Effector memory CD4-positive, alpha-beta T cell (primary cell): ENCODE measurements at regions not wholly inside any gene's neighbourhood (a gene's known extent, or its start where the extent isn't known, plus 50 kb on each side); places are given as distances from the start of the nearest gene placed in this dataset.
A peak's percentile ranks its signal among the peaks of the same experiment; 100 is the strongest.
"Not testable (repeated sequence)": the region's sequence is repeated elsewhere in the genome, so short reads cannot be mapped to it uniquely, and the experiment has no call there.

Experiments used
- DNase-seq, 3 donors: peaks; one replicate each; pipeline ENCODE4 v3.0.0-alpha.2; 2020
- H3K27ac ChIP-seq: 2 replicates; pipeline ENCODE4 v1.7.0; 2013; ENCODE audit warnings: mild to moderate bottlenecking, low read length, moderate library complexity; ENCODE audit not compliant: insufficient read depth, poor library complexity, severe bottlenecking
- H3K27me3 ChIP-seq: replicated peaks from 2 replicates; pipeline ENCODE4 v1.7.0; 2013; ENCODE audit warnings: mild to moderate bottlenecking, low read length; ENCODE audit not compliant: insufficient read depth, control insufficient read depth, poor library complexity, severe bottlenecking
- H3K36me3 ChIP-seq: 2 replicates; pipeline ENCODE4 v1.7.0; 2013; ENCODE audit warnings: mild to moderate bottlenecking, low read length, moderate library complexity; ENCODE audit not compliant: control insufficient read depth, insufficient read depth
- H3K4me1 ChIP-seq: 2 replicates; pipeline ENCODE4 v1.7.0; 2013; ENCODE audit warnings: low read length, mild to moderate bottlenecking; ENCODE audit not compliant: control insufficient read depth, insufficient read depth, poor library complexity, severe bottlenecking
- H3K4me3 ChIP-seq: 2 replicates; pipeline ENCODE4 v1.7.0; 2013; ENCODE audit warnings: low read length, low read depth, mild to moderate bottlenecking; ENCODE audit not compliant: insufficient read depth, poor library complexity, severe bottlenecking
- H3K9me3 ChIP-seq: 2 replicates; pipeline ENCODE4 v1.7.0; 2013; ENCODE audit warnings: mild to moderate bottlenecking, low read length, moderate library complexity; ENCODE audit not compliant: control insufficient read depth

DNA sequence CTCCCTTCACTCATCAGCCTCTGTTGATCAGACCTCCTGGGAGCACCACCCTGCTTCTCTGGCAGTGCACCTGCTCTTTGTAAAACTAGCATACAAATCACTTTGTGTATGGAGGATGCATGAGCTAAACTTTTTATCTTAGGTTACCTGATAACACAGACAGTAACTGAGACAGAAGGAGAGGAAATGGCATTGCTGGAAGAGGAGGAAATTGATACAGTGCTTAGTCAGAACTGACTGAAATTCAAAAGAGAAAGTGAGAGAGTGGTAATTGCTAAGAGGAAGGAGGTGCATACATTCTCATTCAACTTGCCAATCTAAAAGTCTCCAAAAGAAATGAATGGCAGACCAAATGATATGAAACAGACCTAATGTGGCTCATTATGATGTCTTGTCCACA is 1120.7 kb downstream of the GATA3 start:
- Histone ChIP-seq H3K36me3 (no peaks in the 10 kb centered on the region), H3K4me3 (no peak overlapping the region), H3K9me3 (no peaks in the 10 kb centered on the region), H3K27ac (no peak overlapping the region), H3K27me3 (no peaks in the 10 kb centered on the region), H3K4me1 (no peaks in the 10 kb centered on the region)
- no peak for DNase-seq

DNA sequence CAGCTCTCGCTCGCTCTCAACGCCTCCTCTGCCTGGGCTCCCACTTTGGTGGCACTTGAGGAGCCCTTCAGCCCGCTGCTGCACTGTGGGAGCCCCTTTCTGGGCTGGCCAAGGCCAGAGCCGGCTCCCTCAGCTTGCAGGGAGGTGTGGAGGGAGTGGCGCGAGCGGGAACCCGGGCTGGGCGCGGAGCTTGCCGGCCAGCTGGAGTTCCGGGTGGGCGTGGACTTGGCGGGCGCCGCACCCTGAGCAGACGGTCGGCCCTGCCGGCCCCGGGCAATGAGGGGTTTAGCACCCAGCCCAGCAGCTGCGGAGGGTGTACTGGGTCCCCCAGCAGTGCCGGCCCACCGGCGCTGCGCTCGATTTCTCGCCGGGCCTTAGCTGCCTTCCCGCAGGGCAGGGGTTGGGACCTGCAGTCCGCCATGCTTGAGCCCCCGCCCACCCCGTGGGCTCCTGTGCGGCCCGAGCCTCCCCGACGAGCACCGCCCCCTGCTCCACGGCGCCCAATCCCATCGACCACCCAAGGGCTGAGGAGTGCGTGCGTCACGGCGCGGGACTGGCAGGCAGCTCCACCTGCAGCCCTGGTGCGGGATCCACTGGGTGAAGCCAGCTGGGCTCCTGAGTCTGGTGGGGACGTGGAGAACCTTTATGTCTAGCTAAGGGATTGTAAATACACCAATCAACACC is 1128.9 kb downstream of the GATA3 start:
- not testable (repeated sequence) for H3K27me3 ChIP-seq, H3K36me3 ChIP-seq, H3K27ac ChIP-seq, H3K4me1 ChIP-seq, H3K9me3 ChIP-seq, H3K4me3 ChIP-seq, DNase-seq

DNA sequence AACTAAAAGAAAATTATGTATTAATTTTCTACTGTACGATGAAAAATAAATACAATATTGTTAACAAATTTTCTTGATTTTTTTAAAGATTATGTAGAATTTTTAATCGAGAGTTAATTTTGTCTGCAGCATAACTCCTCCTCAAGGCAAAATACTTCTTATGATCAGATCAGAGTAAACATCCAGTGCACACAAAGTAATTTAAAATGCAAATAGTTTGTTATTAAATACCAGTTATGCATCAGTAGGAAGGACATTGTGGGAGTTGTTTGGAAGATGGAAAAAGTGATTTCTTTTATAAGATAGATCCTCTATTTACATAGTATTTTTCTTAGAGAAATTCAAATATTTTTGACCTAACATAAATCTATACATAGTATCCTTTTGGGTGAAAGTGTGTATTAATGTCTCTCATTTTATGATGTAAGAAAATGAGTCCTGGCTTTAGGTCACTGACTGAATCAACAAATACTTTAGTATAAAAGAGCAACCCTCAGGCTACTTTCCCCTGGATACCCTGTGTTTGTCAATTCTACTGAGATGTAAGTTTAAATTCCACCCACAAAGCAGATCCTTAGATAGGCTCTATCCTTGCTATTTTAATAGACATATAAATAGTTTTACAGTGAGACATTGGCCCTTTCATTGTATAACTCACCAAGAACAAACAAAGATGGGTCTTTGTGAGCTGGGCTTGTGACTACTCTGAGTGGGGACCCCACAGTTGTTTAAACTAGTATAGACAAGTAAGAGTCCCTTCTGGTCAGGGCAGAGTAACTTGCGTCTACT is 1133.7 kb downstream of the GATA3 start:
- no peaks in the 10 kb centered on the region for H3K27me3 ChIP-seq
- H3K9me3 ChIP-seq, result no peaks in the 10 kb centered on the region
- no peaks in the 10 kb centered on the region for H3K36me3 ChIP-seq
- no peak overlapping the region for H3K4me3 ChIP-seq
- no peak for DNase-seq
- no peaks in the 10 kb centered on the region for H3K4me1 ChIP-seq
- H3K27ac ChIP-seq, result no peak overlapping the region

DNA sequence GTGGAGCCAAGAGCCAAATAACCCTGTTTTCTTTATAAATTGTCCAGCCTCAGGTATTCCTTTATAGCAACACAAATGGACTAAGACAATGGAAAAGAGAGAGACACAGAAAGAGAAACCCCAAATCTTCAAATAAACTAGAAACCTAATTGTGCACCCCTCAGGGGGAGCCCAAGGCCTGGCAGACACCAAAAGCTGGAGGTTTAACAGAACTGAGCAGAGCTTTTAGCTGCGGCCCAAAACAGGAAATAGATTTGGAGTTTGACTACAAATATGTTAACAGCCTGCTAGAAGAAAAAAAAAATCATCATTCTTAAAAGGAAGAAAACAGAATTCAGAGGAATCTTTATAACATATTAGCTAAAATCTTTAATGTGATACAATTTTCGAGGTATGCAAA is 1135.0 kb downstream of the GATA3 start:
- H3K27me3 ChIP-seq, result no peaks in the 10 kb centered on the region
- DNase-seq, result no peak
- no peaks in the 10 kb centered on the region for H3K4me1 ChIP-seq
- H3K9me3 ChIP-seq, result no peaks in the 10 kb centered on the region
- no peak overlapping the region for H3K27ac ChIP-seq
- no peaks in the 10 kb centered on the region for H3K36me3 ChIP-seq
- no peak overlapping the region for H3K4me3 ChIP-seq

DNA sequence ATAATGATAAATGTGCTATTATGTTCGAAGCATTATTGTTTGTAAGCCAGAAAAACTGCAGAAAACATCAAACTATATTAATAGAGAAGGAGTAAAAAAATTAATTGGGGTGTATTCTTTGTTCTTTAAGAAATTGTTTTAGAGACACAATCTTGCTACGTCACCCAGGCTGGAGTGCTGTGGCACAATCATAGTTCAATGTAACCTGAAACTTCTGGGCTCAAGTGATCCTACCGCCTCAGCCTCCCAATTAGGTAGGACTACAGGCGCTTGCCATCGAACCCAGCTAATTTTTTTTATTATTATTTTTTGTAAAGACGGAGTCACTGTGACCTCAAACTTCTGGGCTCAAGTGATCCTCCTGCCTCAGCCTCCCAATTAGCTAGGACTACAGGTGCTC is 1138.6 kb downstream of the GATA3 start:
- Histone ChIP-seq H3K4me1 (no peaks in the 10 kb centered on the region), H3K9me3 (no peaks in the 10 kb centered on the region), H3K27ac (no peak overlapping the region), H3K4me3 (no peak overlapping the region), H3K27me3 (no peaks in the 10 kb centered on the region), H3K36me3 (no peaks in the 10 kb centered on the region)
- no peak for DNase-seq

DNA sequence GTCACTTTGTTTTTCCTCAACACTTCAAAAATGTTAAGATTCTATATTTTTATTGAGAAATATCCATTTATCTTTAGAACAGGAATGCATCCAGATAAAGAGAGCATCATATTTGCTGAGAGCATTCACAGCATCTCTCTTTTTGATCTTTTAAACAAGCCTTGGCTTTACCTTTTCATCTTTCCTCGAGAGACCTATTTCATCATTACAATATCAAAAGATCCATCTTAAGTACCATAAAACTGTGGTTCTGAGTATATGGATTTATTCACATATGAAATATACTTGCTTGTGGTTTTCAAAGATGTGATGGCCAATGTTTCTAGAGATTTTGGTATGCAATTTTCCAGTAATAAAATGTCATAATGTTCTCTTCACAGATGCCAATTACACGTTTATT is 1140.9 kb downstream of the GATA3 start:
- H3K9me3 ChIP-seq, result no peaks in the 10 kb centered on the region
- no peak overlapping the region for H3K27ac ChIP-seq
- DNase-seq, result no peak
- H3K4me1 ChIP-seq, result no peaks in the 10 kb centered on the region
- no peak overlapping the region for H3K4me3 ChIP-seq
- no peaks in the 10 kb centered on the region for H3K36me3 ChIP-seq
- no peaks in the 10 kb centered on the region for H3K27me3 ChIP-seq

DNA sequence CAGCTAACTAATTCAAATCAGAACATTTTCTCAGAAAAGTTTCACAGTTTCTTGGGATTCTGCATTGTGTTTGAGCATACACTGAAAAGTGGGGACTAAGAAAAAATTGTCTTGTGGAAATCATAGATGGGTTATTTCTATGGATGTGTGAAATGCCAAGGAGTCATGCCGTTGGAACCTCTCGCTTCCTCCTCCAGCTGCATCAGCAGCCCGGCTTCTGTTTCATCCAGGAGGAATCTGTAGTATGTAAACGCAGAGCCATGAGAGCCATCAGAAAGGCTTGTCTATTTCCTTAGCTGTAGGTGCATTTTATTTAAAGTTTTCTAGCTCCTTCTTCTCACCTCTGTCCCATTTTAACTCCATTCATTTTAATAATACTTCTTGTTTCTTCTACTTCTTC is 1144.1 kb downstream of the GATA3 start:
- no peaks in the 10 kb centered on the region for H3K9me3 ChIP-seq
- H3K27me3 ChIP-seq, result no peaks in the 10 kb centered on the region
- no peaks in the 10 kb centered on the region for H3K36me3 ChIP-seq
- no peak overlapping the region for H3K27ac ChIP-seq
- DNase-seq, result no peak
- no peak overlapping the region for H3K4me3 ChIP-seq
- no peaks in the 10 kb centered on the region for H3K4me1 ChIP-seq

DNA sequence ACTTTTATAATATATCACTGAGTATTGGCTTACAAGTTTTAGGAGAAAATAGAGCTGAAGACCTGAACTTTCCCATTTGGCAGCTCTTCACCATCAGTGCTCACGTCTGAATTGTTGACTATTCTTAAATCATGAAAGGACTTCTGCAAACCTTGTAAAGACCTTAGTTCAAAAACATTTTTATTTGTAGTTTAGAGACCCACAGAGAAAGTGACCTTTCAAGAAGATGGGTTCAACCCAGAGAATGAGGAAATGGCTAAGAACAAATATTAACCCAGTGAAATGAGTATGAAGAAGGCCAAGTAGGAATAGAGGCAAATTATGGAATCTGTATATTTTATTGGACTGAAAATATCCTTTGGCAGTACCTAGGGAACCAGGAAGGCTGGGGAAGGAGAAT is 1151.1 kb downstream of the GATA3 start:
- no peaks in the 10 kb centered on the region for H3K27me3 ChIP-seq
- H3K4me1 ChIP-seq, result peaks cover 3% of the 10 kb centered on the region
- H3K36me3 ChIP-seq, result no peaks in the 10 kb centered on the region
- H3K9me3 ChIP-seq, result no peaks in the 10 kb centered on the region
- H3K27ac ChIP-seq, result no peak overlapping the region
- DNase-seq, result no peak
- no peak overlapping the region for H3K4me3 ChIP-seq

DNA sequence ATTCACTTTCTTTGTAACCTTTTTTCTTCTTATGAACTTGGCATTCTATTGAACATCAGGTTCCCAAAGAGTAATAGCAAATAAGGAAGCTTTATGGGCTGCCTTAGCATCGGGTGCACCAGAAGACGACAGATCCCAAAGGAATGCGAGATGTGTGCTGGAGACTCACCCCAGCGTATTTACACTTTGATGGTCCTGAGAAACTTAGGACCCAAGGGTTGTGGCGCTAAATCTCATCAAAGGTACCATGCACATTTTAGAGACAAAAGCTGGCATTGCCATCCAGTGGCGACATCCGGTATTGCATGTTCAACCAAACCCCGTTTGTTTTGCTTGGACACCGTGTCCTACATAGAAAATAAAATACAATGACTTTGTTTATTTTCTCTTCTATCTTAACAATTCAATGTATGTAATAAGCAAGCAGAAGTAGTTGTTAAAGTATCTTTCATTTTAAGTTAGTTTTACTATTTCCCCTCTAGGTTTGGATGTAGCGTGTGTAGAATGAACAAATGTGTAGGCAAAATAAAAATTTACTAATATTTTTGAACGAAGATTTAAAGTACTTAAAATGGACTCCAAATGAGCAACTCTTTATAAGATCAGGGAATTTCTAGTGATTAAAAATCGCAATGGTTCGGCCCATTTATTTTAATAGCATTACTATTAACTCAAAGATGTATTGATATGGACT is 1154.8 kb downstream of the GATA3 start:
- Histone ChIP-seq H3K4me1 (peaks cover 3% of the 10 kb centered on the region), H3K27ac (no peak overlapping the region), H3K36me3 (no peaks in the 10 kb centered on the region), H3K9me3 (no peaks in the 10 kb centered on the region), H3K27me3 (no peaks in the 10 kb centered on the region), H3K4me3 (no peak overlapping the region)
- DNase-seq, result peak; percentile 30 to 55 (median 33)

DNA sequence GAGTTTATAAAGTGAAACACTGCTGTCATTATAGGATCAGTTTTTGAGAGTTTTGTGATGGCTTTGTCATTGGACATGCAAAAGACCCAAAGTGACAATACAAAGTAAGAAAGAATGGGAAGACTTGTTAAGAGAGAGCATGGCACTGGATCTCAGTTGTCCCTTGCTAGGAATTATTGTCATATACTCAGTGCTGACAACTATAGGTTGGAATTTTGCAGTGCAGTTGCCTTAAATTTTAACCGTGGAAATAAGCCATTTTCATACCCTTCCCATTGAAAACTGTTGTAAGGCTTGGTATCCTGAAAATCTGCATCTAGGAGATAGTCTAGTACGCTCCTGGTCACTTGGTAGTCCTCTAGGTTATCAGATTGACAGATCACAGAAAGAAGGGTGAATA is 1156.7 kb downstream of the GATA3 start:
- peaks cover 3% of the 10 kb centered on the region for H3K27me3 ChIP-seq
- no peak for DNase-seq
- no peaks in the 10 kb centered on the region for H3K36me3 ChIP-seq
- H3K4me1 ChIP-seq, result peaks cover 3% of the 10 kb centered on the region
- no peak overlapping the region for H3K4me3 ChIP-seq
- no peak overlapping the region for H3K27ac ChIP-seq
- no peaks in the 10 kb centered on the region for H3K9me3 ChIP-seq
